Erythroblast (primary cell): ENCODE measurements at regions not wholly inside any gene's neighbourhood (a gene's known extent, or its start where the extent isn't known, plus 50 kb on each side); places are given as distances from the start of the nearest gene placed in this dataset.

Experiments used
- GATA1 ChIP-seq: IDR thresholded peaks from 2 replicates; pipeline ENCODE4 v1.6.1; 2011; ENCODE audit warnings: low read depth, mild to moderate bottlenecking, control low read depth, low read length, moderate library complexity
- POLR2A ChIP-seq: IDR thresholded peaks from 2 replicates; pipeline ENCODE4 v1.6.1; 2011; ENCODE audit warnings: mild to moderate bottlenecking, low read length

GRCh38 chr11:19330416-19330815, 89.7 kb upstream of the E2F8 start:
- TF ChIP-seq POLR2A = no peak
- no peak for TF ChIP-seq GATA1
